K562 (cell line): ENCODE measurements at regions not wholly inside any gene's neighbourhood (a gene's known extent, or its start where the extent isn't known, plus 50 kb on each side); places are given as distances from the start of the nearest gene placed in this dataset.

Experiments used
- ATF3 ChIP-seq, 2 experiments: fragments of 450-650 bp in 1 of 2; sonication (generic) in 1 of 2; formaldehyde crosslinking in 1 of 2; IDR thresholded peaks in 1 of 2; conservative IDR thresholded peaks in 1 of 2; 2 replicates each; pipeline versions ENCODE4 v1.6.1 to v1.8.1; 2016 to 2023; ENCODE audit warnings: mild to moderate bottlenecking in 2 of 2, moderate library complexity in 2 of 2, inconsistent platforms in 1 of 2, missing genetic modification reagents in 1 of 2
- CHD2 ChIP-seq: IDR thresholded peaks from 2 replicates; pipeline ENCODE4 v1.6.1; 2011; ENCODE audit warnings: low read depth, low read length
- CREB5 ChIP-seq: fragments of 250-450 bp; sonication (Bioruptor Pico); IDR thresholded peaks from 2 replicates; pipeline ENCODE4 v1.5.0; 2020; ENCODE audit warnings: mild to moderate bottlenecking
- E2F4 ChIP-seq: sonication (generic); formaldehyde crosslinking; IDR thresholded peaks from 2 replicates; pipeline ENCODE4 v1.8.0; 2022; ENCODE audit warnings: mild to moderate bottlenecking, low read depth, missing genetic modification reagents
- JUN ChIP-seq, 2 experiments: sonication (generic) in 1 of 2; formaldehyde crosslinking in 1 of 2; IDR thresholded peaks; 2 replicates each; pipeline versions ENCODE4 v1.6.1 to v1.8.0; 2012 to 2022; ENCODE audit warnings: borderline replicate concordance in 2 of 2, mild to moderate bottlenecking in 2 of 2, improper control_type of control experiment in 1 of 2, low read depth in 1 of 2, low read length in 1 of 2, missing genetic modification reagents in 1 of 2
- MXI1 ChIP-seq: IDR thresholded peaks from 2 replicates; pipeline ENCODE4 v1.6.1; 2011; ENCODE audit warnings: low read depth, mild to moderate bottlenecking, improper control_type of control experiment, low read length
- NFE2L1 ChIP-seq: fragments of 450-650 bp; IDR thresholded peaks from 2 replicates; pipeline ENCODE4 v1.6.1; 2016; ENCODE audit warnings: missing genetic modification characterization, low read depth, mild to moderate bottlenecking, missing compliant biosample characterization, moderate library complexity, borderline replicate concordance
- NR1H2 ChIP-seq: sonication (generic); formaldehyde crosslinking; IDR thresholded peaks from 2 replicates; pipeline ENCODE4 v1.4.0; 2020; ENCODE audit warnings: mild to moderate bottlenecking, missing genetic modification reagents

- TF ChIP-seq NFE2L1 (tag) (no peak), E2F4 (no peak), JUN (IDR thresholded peaks at IDR 0.05; ENCODE audit: borderline replicate concordance, low read depth, low read length) (no peak), JUN (CRISPR knock-in tag; IDR thresholded peaks at IDR 0.05; ENCODE audit: borderline replicate concordance) (no peak), ATF3 (IDR thresholded peaks at IDR 0.05) (no peak), ATF3 (CRISPR knock-in tag; conservative IDR thresholded peaks at IDR 0.05) (no peak), CHD2 (no peak), NR1H2 (CRISPR knock-in tag) (no peak), CREB5 (CRISPR knock-in tag) (no peak), MXI1 (no peak)
Measured at GRCh38 chr15:95323796-95324195, 1006.7 kb upstream of the NR2F2 start.
